Fibroblast of lung (primary cell): ENCODE measurements at regions not wholly inside any gene's neighbourhood (a gene's known extent, or its start where the extent isn't known, plus 50 kb on each side); places are given as distances from the start of the nearest gene placed in this dataset.
"Not testable (repeated sequence)": the region's sequence is repeated elsewhere in the genome, so short reads cannot be mapped to it uniquely, and the experiment has no call there.

ENCODE experiments used
- DNase-seq, 2 donors: peaks; one replicate each; pipeline versions ENCODE4 v3.0.0 to v3.0.0-alpha.2; 2010; ENCODE audit warnings: low read depth in 2 of 2
- H2AFZ ChIP-seq: 2 replicates; pipeline ENCODE4 v1.5.1; 2012; ENCODE audit warnings: low read length, control low read depth, inconsistent platforms
- H3K27ac ChIP-seq: 2 replicates; pipeline ENCODE4 v1.5.1; 2011; ENCODE audit warnings: low read length, control low read depth; ENCODE audit not compliant: insufficient read depth
- H3K27me3 ChIP-seq: 2 replicates; pipeline ENCODE4 v1.5.1; 2011; ENCODE audit warnings: mild to moderate bottlenecking, low read length; ENCODE audit not compliant: control insufficient read depth, insufficient read depth
- H3K36me3 ChIP-seq: 2 replicates; pipeline ENCODE4 v1.5.1; 2011; ENCODE audit warnings: low read length; ENCODE audit not compliant: control insufficient read depth, insufficient read depth
- H3K4me1 ChIP-seq: 2 replicates; pipeline ENCODE4 v1.5.1; 2011; ENCODE audit warnings: low read length; ENCODE audit not compliant: control insufficient read depth, insufficient read depth; ENCODE audit errors: extremely low read depth
- H3K4me2 ChIP-seq: 2 replicates; pipeline ENCODE4 v1.5.1; 2011; ENCODE audit warnings: low read length, control low read depth; ENCODE audit not compliant: insufficient read depth; ENCODE audit errors: extremely low read depth
- H3K4me3 ChIP-seq, 4 experiments: fragments of 200-600 bp in 1 of 4; sonication (generic) in 1 of 4; replicated peaks in 1 of 4; 2 replicates each; pipeline ENCODE4 v1.5.1; 2011 to 2016; ENCODE audit warnings: low read length in 4 of 4, low read depth in 3 of 4, mild to moderate bottlenecking in 3 of 4, control low read depth in 2 of 4, inconsistent platforms in 1 of 4, mixed read lengths in 1 of 4; ENCODE audit not compliant: insufficient read depth in 1 of 4; ENCODE audit errors: control extremely low read depth in 1 of 4
- H3K79me2 ChIP-seq: 2 replicates; pipeline ENCODE4 v1.5.1; 2012; ENCODE audit warnings: mild to moderate bottlenecking, low read length, inconsistent platforms; ENCODE audit not compliant: control insufficient read depth, insufficient read depth
- H3K9ac ChIP-seq: 2 replicates; pipeline ENCODE4 v1.5.1; 2011; ENCODE audit warnings: mild to moderate bottlenecking, low read length, control low read depth; ENCODE audit not compliant: insufficient read depth
- H3K9me3 ChIP-seq: 2 replicates; pipeline ENCODE4 v1.5.1; 2012; ENCODE audit warnings: low read depth, low read length; ENCODE audit not compliant: control insufficient read depth, insufficient read depth
- H4K20me1 ChIP-seq: 2 replicates; pipeline ENCODE4 v1.5.1; 2011; ENCODE audit warnings: low read length; ENCODE audit not compliant: control insufficient read depth, insufficient read depth; ENCODE audit errors: extremely low read depth
- CTCF ChIP-seq, 2 donors: IDR thresholded peaks in 1 of 2; conservative IDR thresholded peaks in 1 of 2; 1 replicate in 1 of 2; 2 replicates in 1 of 2; pipeline ENCODE4 v1.5.1; 2011 to 2012; ENCODE audit warnings: low read length in 2 of 2, control low read depth in 1 of 2, inconsistent platforms in 1 of 2, low read depth in 1 of 2, mild to moderate bottlenecking in 1 of 2
- EZH2 ChIP-seq: IDR thresholded peaks from 2 replicates; pipeline ENCODE4 v1.5.1; 2012; ENCODE audit warnings: low read length, control low read depth, mild to moderate bottlenecking; ENCODE audit errors: missing control alignments

DNA sequence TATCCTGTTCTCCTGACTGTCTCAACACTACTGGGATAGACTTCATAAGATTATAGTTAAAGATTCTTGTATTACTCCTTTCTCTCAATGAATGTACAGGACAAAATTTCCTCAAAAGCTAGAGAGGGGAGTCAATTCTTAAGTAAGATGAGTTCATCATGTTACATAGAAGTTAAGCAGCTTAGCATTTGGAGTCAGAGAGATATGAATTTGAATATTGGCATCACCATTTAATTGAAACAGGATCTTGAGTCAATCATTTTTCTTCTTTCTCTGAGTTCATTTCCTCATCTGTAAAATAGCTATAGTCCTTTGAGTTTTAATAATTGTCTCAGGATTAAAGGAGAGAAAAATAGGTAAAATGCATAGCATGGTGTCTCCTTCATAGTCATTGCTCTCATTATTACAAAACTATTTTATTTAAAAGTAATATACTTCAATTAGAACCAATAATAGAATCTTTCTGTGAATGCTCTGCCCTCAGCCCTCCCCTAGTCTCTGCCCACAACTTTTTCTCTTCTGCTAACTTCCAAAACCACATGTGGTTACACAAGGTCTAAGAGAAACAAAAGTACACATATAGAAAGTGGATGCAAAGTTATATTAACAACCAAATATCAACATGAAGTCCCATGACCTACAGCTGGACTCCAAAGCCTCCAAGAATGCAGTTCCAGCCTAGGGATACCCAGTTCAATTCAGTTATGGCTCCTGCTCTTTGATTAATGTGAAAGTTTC, 265.6 kb downstream of the TLE1 start:
- Histone ChIP-seq H3K4me2 (no peak overlapping the region), H4K20me1 (no peaks in the 10 kb centered on the region), H3K36me3 (no peaks in the 10 kb centered on the region), H3K27ac (no peak overlapping the region), H3K9ac (no peak overlapping the region), H3K27me3 (no peaks in the 10 kb centered on the region), H2AFZ (no peak overlapping the region), H3K4me1 (no peaks in the 10 kb centered on the region), H3K9me3 (peaks cover 3% of the 10 kb centered on the region), H3K79me2 (no peaks in the 10 kb centered on the region), H3K4me3 (no peak overlapping the region)
- peak; percentile 3 to 9 for DNase-seq
- no peak for TF ChIP-seq EZH2
- no peak for TF ChIP-seq CTCF (conservative IDR thresholded peaks at IDR 0.05 in 1 of 2, IDR thresholded peaks at IDR 0.05 in 1 of 2; ENCODE audit: low read depth in 1 of 2, low read length in 2 of 2)

DNA sequence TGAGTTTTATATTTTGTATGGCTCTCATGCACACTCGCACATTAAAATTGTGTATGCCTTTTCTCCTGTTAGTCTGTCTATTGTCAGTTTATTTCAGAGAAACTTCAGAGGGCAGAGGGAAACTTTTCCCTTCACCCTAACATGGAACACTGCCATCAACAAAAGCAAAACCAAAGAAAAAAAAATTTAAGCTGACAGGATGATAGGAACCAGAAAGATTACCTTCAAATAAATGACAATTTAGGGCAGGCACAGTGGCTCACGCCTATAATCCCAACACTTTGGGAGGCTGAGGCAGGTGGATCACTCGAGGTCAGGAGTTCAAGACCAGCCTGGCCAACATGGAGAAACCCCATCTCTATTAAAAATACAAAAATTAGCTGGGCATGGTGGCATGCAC, 268.3 kb downstream of the TLE1 start:
- H3K36me3 ChIP-seq, H3K79me2 ChIP-seq, DNase-seq, H3K27me3 ChIP-seq, H3K4me1 ChIP-seq, H3K4me2 ChIP-seq, H3K9me3 ChIP-seq, H3K27ac ChIP-seq, H3K9ac ChIP-seq, H3K4me3 ChIP-seq, H2AFZ ChIP-seq, H4K20me1 ChIP-seq: not testable (repeated sequence)

DNA sequence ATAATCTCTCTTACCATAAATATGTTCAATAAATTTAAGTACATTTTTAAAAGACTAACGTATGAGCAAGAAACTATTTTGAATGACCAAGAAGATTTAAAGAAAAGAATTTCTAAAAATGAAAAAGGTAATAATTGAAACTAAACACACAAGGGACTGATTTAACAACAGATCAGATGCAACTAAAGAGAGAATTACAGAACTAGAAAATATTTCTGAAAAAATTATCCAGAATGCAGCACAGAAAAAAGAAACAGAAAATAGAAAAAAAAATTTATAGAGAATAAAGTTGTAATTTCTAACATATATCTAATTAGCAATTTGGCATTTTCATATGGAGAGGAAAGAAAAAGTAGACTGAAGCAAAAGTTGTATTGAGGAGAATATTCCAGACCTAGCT, 269.3 kb downstream of the TLE1 start:
- H3K9me3 ChIP-seq: no peaks in the 10 kb centered on the region
- H2AFZ ChIP-seq: no peak overlapping the region
- H3K36me3 ChIP-seq: no peaks in the 10 kb centered on the region
- no peaks in the 10 kb centered on the region for H3K4me1 ChIP-seq
- DNase-seq: no peak
- no peak overlapping the region for H3K9ac ChIP-seq
- no peak overlapping the region for H3K27ac ChIP-seq
- no peaks in the 10 kb centered on the region for H3K27me3 ChIP-seq
- TF ChIP-seq CTCF (conservative IDR thresholded peaks at IDR 0.05 in 1 of 2, IDR thresholded peaks at IDR 0.05 in 1 of 2; ENCODE audit: low read depth in 1 of 2, low read length in 2 of 2) (no peak), EZH2 (no peak)
- H4K20me1 ChIP-seq: no peaks in the 10 kb centered on the region
- H3K79me2 ChIP-seq: no peaks in the 10 kb centered on the region
- H3K4me3 ChIP-seq: no peak overlapping the region
- H3K4me2 ChIP-seq: no peak overlapping the region
